ENCODE measurements at regions not wholly inside any gene's neighbourhood (a gene's known extent, or its start where the extent isn't known, plus 50 kb on each side); places are given as distances from the start of the nearest gene placed in this dataset.

GRCh38 chr10:36117890-36118289, 475.8 kb upstream of the FZD8 start (continued):
- no peak for TF ChIP-seq CHD7 (IDR thresholded peaks at IDR 0.05; ENCODE audit: insufficient replicate concordance, low read length)
